K562 (cell line): ENCODE measurements at regions not wholly inside any gene's neighbourhood (a gene's known extent, or its start where the extent isn't known, plus 50 kb on each side); places are given as distances from the start of the nearest gene placed in this dataset.

ENCODE experiments used
- ARID3A ChIP-seq: IDR thresholded peaks from 2 replicates; pipeline ENCODE4 v1.6.1; 2012; ENCODE audit warnings: low read depth, low read length, improper control_type of control experiment, borderline replicate concordance
- ZNF282 ChIP-seq: sonication (generic); formaldehyde crosslinking; IDR thresholded peaks from 2 replicates; pipeline ENCODE4 v1.8.1; 2023; ENCODE audit warnings: missing genetic modification reagents

DNA sequence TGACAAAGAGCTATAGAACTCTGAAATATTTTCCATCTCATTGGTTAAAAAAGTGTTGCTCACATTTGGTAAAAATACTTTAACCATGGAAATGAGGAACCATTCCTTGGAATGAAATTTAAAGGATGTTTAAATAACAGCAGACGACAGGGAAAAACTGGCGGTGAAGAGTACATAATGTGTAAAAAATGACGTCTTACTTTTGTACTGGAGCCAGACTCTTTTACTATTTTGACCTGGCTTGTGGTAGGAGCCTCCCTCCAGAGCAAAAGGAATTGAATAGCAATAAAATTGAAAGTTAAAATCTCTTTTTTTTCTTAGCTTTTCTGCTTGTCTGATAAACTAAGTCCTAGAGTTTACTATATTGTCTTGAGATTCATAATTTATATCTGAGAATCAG is 426.2 kb upstream of the KLHL1 start:
- no peak for TF ChIP-seq ZNF282 (CRISPR knock-in tag)
- no peak for TF ChIP-seq ARID3A
